Psoas muscle (tissue), 7 donors: ENCODE measurements at regions not wholly inside any gene's neighbourhood (a gene's known extent, or its start where the extent isn't known, plus 50 kb on each side); places are given as distances from the start of the nearest gene placed in this dataset.

Experiments used
- ATAC-seq, 4 donors: fragments of 200-7000 bp; cut with Tn5 transposase; one replicate each; pipeline ENCODE4 v1.9.1; 2020; ENCODE audit warnings: moderate library complexity in 3 of 4, mild to moderate bottlenecking in 2 of 4
- DNase-seq, 2 donors: peaks; one replicate each; pipeline ENCODE4 v3.0.0-alpha.2; 2020
- H3K27ac ChIP-seq: fragments of 200-600 bp; one replicate; pipeline ENCODE4 v1.8.0; 2022
- H3K27me3 ChIP-seq, 3 donors: fragments of 200-600 bp in 1 of 3; one replicate each; pipeline versions ENCODE4 v1.6.1 to v1.8.0; 2013 to 2022; ENCODE audit warnings: low read length in 2 of 3, mild to moderate bottlenecking in 2 of 3, moderate library complexity in 1 of 3; ENCODE audit not compliant: insufficient read depth in 3 of 3
- H3K36me3 ChIP-seq, 2 donors: fragments of 200-600 bp in 1 of 2; one replicate each; pipeline versions ENCODE4 v1.6.1 to v1.8.0; 2013 to 2022; ENCODE audit warnings: low read depth in 1 of 2, mild to moderate bottlenecking in 1 of 2, moderate library complexity in 1 of 2; ENCODE audit not compliant: insufficient read depth in 1 of 2
- H3K4me1 ChIP-seq: fragments of 200-600 bp; one replicate; pipeline ENCODE4 v1.8.0; 2022
- H3K4me3 ChIP-seq: fragments of 200-600 bp; one replicate; pipeline ENCODE4 v1.8.0; 2022; ENCODE audit warnings: mild to moderate bottlenecking
- H3K9me3 ChIP-seq: fragments of 200-600 bp; one replicate; pipeline ENCODE4 v1.8.0; 2022
- CTCF ChIP-seq: fragments of 200-600 bp; IDR thresholded peaks from one replicate; pipeline ENCODE4 v1.8.0; 2022; ENCODE audit warnings: antibody characterized with exemption
- WGBS, 3 donors: extraction: QIAGEN DNeasy Blood & Tissue Kit; methylation state at CpG; one replicate each; pipeline versions ENCODE4 v1.1.6 to v1.1.7; 2013; 5-methylcytosine and 5-hydroxymethylcytosine counted together
- intact Hi-C, 2 donors: fragments of 100-400 bp; cut with DNase I; formaldehyde crosslinking; loops; one replicate each; pipeline versions ENCODE4 v1.11.0 to v1.14.2; 2022
- donor health status: healthy with polysubstance abuse.
- donor health status: DM: no; HTN: no; CAD: no; lungs with moderate emphysema.
- donor health status: Bipolar disorder and iron deficiency.
- donor health status: healthy.
- donor health status: DM: yes; HTN: yes; CAD: no.
- donor health status: DM: no; HTN: no; CAD: no.
- donor health status: DM: yes; HTN: yes; CAD: no.

DNA sequence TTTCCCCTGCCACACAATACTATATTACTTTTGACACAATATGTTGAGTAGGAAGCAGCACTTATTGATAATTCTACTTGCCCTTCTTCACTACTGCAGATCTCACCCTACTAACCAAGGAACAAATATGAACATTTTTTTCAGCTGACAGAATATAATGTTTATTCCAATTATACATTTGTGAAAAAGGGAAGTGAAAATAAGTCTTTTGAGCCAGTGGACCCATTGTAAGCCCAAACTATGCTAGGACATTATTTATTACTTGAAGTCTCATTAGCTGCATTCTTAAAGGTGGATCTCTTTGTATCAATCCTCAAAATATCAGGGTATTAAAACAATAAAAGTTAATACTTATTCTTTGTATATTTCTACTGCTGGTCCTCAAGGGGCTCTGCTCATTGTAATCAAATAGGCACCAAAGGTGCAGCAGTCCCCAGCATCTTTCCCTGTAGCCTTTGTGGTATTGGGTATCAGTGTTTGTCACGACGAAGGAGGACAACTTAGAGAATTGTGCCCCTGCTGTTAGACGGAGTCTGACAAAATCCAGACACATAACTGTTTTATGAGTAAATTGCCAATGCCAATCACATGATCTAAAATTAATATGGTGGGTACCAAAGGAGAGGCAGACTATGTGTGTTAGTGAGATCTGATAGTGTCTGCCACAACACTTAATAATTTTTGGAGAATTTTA is 453.5 kb upstream of the CDH9 start:
- Histone ChIP-seq H3K4me1 (no peaks in the 10 kb centered on the region), H3K36me3 (no peaks in the 10 kb centered on the region), H3K9me3 (no peaks in the 10 kb centered on the region), H3K4me3 (no peak overlapping the region), H3K27ac (no peak overlapping the region), H3K27me3 (no peaks in the 10 kb centered on the region)
- TF ChIP-seq CTCF = no peak
- intact Hi-C loops = no loop called here
- ATAC-seq = no peak
- 83% methylated on average over 3 of the region's 3 CpGs for WGBS, 3 donors
- DNase-seq = no peak

DNA sequence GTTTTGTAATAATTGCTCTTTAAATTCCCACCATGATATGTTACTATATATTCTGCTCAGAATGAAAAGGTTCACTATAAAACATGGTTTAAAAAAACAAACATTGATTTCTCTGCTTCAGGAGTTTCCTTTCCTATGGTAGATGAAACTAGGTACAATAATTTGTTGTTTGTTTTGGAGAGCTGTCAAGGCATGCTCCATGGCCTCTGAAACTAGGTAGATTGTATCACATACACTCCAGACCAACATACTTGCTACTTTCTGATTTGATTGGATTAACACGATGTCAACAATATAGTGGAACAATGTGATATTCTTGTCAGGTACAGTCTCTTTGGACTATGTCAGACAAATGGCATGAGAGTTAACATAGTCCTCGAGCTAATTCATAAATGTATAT is 452.7 kb upstream of the CDH9 start:
- 65 to 74% (median 71%) methylated on average over 2 of the region's 2 CpGs for WGBS, 3 donors
- Histone ChIP-seq H3K27me3 (no peaks in the 10 kb centered on the region), H3K36me3 (no peaks in the 10 kb centered on the region), H3K4me1 (no peaks in the 10 kb centered on the region), H3K4me3 (no peak overlapping the region), H3K27ac (no peak overlapping the region), H3K9me3 (no peaks in the 10 kb centered on the region)
- DNase-seq (no peak), ATAC-seq (no peak)
- intact Hi-C loops = no loop called here
- TF ChIP-seq CTCF = no peak

DNA sequence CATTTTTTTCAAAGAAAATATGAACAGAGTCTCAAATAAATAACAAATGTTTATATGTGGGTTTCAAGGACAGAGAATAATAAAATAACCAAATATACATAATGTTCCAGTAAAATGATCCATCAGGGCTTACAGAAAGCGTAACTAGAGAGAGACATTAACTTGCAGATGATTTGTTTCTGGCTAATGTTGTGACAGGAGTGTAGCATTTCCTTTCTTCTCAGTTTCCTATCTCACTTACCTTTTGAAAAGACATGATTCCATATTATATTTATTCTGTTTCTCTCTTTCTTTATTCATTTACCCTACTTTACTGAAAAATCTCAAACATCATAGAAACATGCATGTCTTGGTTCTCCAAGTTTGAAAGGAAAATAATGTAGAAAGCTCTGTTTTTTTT is 451.3 kb upstream of the CDH9 start:
- no peak overlapping the region for H3K27ac ChIP-seq
- H3K4me1 ChIP-seq = no peaks in the 10 kb centered on the region
- H3K27me3 ChIP-seq = no peaks in the 10 kb centered on the region
- no peaks in the 10 kb centered on the region for H3K9me3 ChIP-seq
- ATAC-seq (no peak), DNase-seq (no peak)
- intact Hi-C loops = no loop called here
- no peak for TF ChIP-seq CTCF
- WGBS, 3 donors = 35 to 42% (median 39%) methylated on average over 1 of the region's 1 CpG
- H3K4me3 ChIP-seq = no peak overlapping the region
- H3K36me3 ChIP-seq = no peaks in the 10 kb centered on the region

- ATAC-seq (no peak), DNase-seq (no peak)
- Histone ChIP-seq H3K9me3 (no peaks in the 10 kb centered on the region), H3K4me3 (no peak overlapping the region), H3K4me1 (no peaks in the 10 kb centered on the region), H3K36me3 (no peaks in the 10 kb centered on the region), H3K27ac (no peak overlapping the region), H3K27me3 (no peaks in the 10 kb centered on the region)
- WGBS, 3 donors = 40 to 69% (median 43%) methylated on average over 1 of the region's 1 CpG
- intact Hi-C loops = no loop called here
- TF ChIP-seq CTCF = no peak
These were observed 444.3 kb upstream of the CDH9 start for GRCh38 chr5:27482663-27483062.

GRCh38 chr5:27479859-27480258 is 441.5 kb upstream of the CDH9 start:
- no peak for DNase-seq
- no peak for ATAC-seq
- no peak overlapping the region for H3K27ac ChIP-seq
- H3K36me3 ChIP-seq = no peaks in the 10 kb centered on the region
- H3K9me3 ChIP-seq = no peaks in the 10 kb centered on the region
- 79 to 84% (median 83%) methylated on average over 4 of the region's 4 CpGs for WGBS, 3 donors
- intact Hi-C loops = no loop called here
- no peaks in the 10 kb centered on the region for H3K27me3 ChIP-seq
- no peaks in the 10 kb centered on the region for H3K4me1 ChIP-seq
- no peak overlapping the region for H3K4me3 ChIP-seq
- no peak for TF ChIP-seq CTCF
